22Rv1 (cell line): ENCODE measurements at regions not wholly inside any gene's neighbourhood (a gene's known extent, or its start where the extent isn't known, plus 50 kb on each side); places are given as distances from the start of the nearest gene placed in this dataset.

Experiments
- CTCF ChIP-seq: fragments of 450-650 bp; IDR thresholded peaks from 2 replicates; pipeline ENCODE4 v1.5.1; 2017; ENCODE audit warnings: mild to moderate bottlenecking
- ZFX ChIP-seq: fragments of 450-650 bp; IDR thresholded peaks from 2 replicates; pipeline ENCODE4 v1.6.1; 2017; ENCODE audit warnings: antibody characterized with exemption, borderline replicate concordance

GRCh38 chr1:186557147-186557777, 96.3 kb upstream of the PDC start:
- TF ChIP-seq CTCF (no peak), ZFX (no peak)
